CD14-positive monocyte (primary cell): ENCODE measurements at regions not wholly inside any gene's neighbourhood (a gene's known extent, or its start where the extent isn't known, plus 50 kb on each side); places are given as distances from the start of the nearest gene placed in this dataset.

Experiments
- DNase-seq, 3 donors: peaks; one replicate each; pipeline ENCODE4 v3.0.0-alpha.2; 2011 to 2022
- H2AFZ ChIP-seq: 2 replicates; pipeline ENCODE4 v1.6.0; 2012; ENCODE audit warnings: mild to moderate bottlenecking, low read depth, low read length, inconsistent platforms; ENCODE audit not compliant: insufficient read depth, poor library complexity, severe bottlenecking
- H3K27ac ChIP-seq, 2 donors: 1 replicate in 1 of 2; 2 replicates in 1 of 2; pipeline ENCODE4 v1.5.1; 2012 to 2013; ENCODE audit warnings: low read length in 2 of 2, control low read depth in 1 of 2, inconsistent platforms in 1 of 2, low read depth in 1 of 2, mild to moderate bottlenecking in 1 of 2
- H3K27me3 ChIP-seq, 2 donors: one replicate each; pipeline versions ENCODE4 v1.6.0 to v1.6.1; 2011 to 2013; ENCODE audit warnings: low read length in 2 of 2; ENCODE audit not compliant: control insufficient read depth in 2 of 2, insufficient read depth in 2 of 2
- H3K36me3 ChIP-seq, 2 donors: replicated peaks in 1 of 2; 1 replicate in 1 of 2; 2 replicates in 1 of 2; pipeline versions ENCODE4 v1.5.1 to v1.6.1; 2012 to 2013; ENCODE audit warnings: low read length in 2 of 2, control low read depth in 1 of 2, inconsistent platforms in 1 of 2, mild to moderate bottlenecking in 1 of 2; ENCODE audit not compliant: insufficient read depth in 2 of 2, control insufficient read depth in 1 of 2
- H3K4me1 ChIP-seq, 2 donors: 1 replicate in 1 of 2; 2 replicates in 1 of 2; pipeline versions ENCODE4 v1.5.1 to v1.6.1; 2012 to 2013; ENCODE audit warnings: low read length in 2 of 2, control low read depth in 1 of 2, inconsistent platforms in 1 of 2, mild to moderate bottlenecking in 1 of 2, moderate library complexity in 1 of 2; ENCODE audit not compliant: insufficient read depth in 2 of 2, control insufficient read depth in 1 of 2
- H3K4me2 ChIP-seq: replicated peaks from 2 replicates; pipeline ENCODE3; 2012; ENCODE audit warnings: low read length, moderate library complexity, mild to moderate bottlenecking; ENCODE audit not compliant: poor library complexity, severe bottlenecking; ENCODE audit errors: extremely low read depth
- H3K4me3 ChIP-seq, 3 experiments: fragments of 200-600 bp in 1 of 3; sonication (generic) in 1 of 3; replicated peaks in 1 of 3; 1 replicate in 2 of 3; 2 replicates in 1 of 3; pipeline ENCODE4 v1.5.1; 2011 to 2013; ENCODE audit warnings: low read length in 3 of 3, mild to moderate bottlenecking in 3 of 3, control low read depth in 2 of 3, low read depth in 2 of 3, inconsistent platforms in 1 of 3, moderate library complexity in 1 of 3
- H3K79me2 ChIP-seq: 2 replicates; pipeline ENCODE4 v1.6.0; 2012; ENCODE audit warnings: mild to moderate bottlenecking, control low read depth, inconsistent platforms, low read length, moderate library complexity; ENCODE audit not compliant: insufficient read depth
- H3K9ac ChIP-seq: 2 replicates; pipeline ENCODE4 v1.6.0; 2017; ENCODE audit warnings: low read length, mild to moderate bottlenecking; ENCODE audit not compliant: insufficient read depth, poor library complexity, severe bottlenecking
- H3K9me3 ChIP-seq, 2 donors: replicated peaks in 1 of 2; 1 replicate in 1 of 2; 2 replicates in 1 of 2; pipeline versions ENCODE4 v1.5.1 to v1.6.1; 2012 to 2013; ENCODE audit warnings: low read length in 2 of 2, control low read depth in 1 of 2; ENCODE audit not compliant: control insufficient read depth in 1 of 2, insufficient read depth in 1 of 2
- H4K20me1 ChIP-seq: 2 replicates; pipeline ENCODE4 v1.6.0; 2012; ENCODE audit warnings: mild to moderate bottlenecking, low read length, control low read depth, moderate library complexity; ENCODE audit not compliant: insufficient read depth
- H3K27ac Mint-ChIP-seq, 7 donors: one replicate each; pipeline ENCODE4 v1.8.0; 2020; ENCODE audit warnings: mild to moderate bottlenecking in 7 of 7, mixed read lengths in 7 of 7, moderate library complexity in 6 of 7, inconsistent platforms in 2 of 7
- H3K27me3 Mint-ChIP-seq, 3 donors: one replicate each; pipeline ENCODE4 v1.8.0; 2021 to 2022; ENCODE audit warnings: low read depth in 3 of 3, mild to moderate bottlenecking in 3 of 3, mixed read lengths in 3 of 3, moderate library complexity in 3 of 3, inconsistent platforms in 1 of 3
- H3K36me3 Mint-ChIP-seq, 2 donors: one replicate each; pipeline ENCODE4 v1.8.0; 2020; ENCODE audit warnings: mixed read lengths in 2 of 2, inconsistent platforms in 1 of 2, mild to moderate bottlenecking in 1 of 2
- H3K4me1 Mint-ChIP-seq: one replicate; pipeline ENCODE4 v1.8.0; 2020; ENCODE audit warnings: mild to moderate bottlenecking, mixed read lengths
- H3K4me3 Mint-ChIP-seq, 2 donors: one replicate each; pipeline ENCODE4 v1.8.0; 2020; ENCODE audit warnings: mild to moderate bottlenecking in 2 of 2, mixed read lengths in 2 of 2, moderate library complexity in 1 of 2
- H3K9me3 Mint-ChIP-seq, 7 donors: one replicate each; pipeline ENCODE4 v1.8.0; 2020 to 2022; ENCODE audit warnings: mixed read lengths in 7 of 7, mild to moderate bottlenecking in 6 of 7, moderate library complexity in 6 of 7, inconsistent platforms in 2 of 7
- CTCF ChIP-seq: fragments of 200-600 bp; IDR thresholded peaks from one replicate; pipeline ENCODE4 v1.8.0; 2022; ENCODE audit warnings: antibody characterized with exemption, mild to moderate bottlenecking
- WGBS: methylation state at CpG from one replicate; pipeline ENCODE4 v1.1.5; 2013; ENCODE audit warnings: missing lambda C conversion rate; ENCODE audit not compliant: insufficient coverage; 5-methylcytosine and 5-hydroxymethylcytosine counted together
- intact Hi-C, 2 donors: fragments of 100-400 bp; cut with micrococcal nuclease; formaldehyde crosslinking; loops; one replicate each; pipeline versions ENCODE4 v1.15.0 to v1.15.1; 2023

- Histone ChIP-seq H4K20me1 (no peaks in the 10 kb centered on the region), H2AFZ (no peak overlapping the region), H3K9me3 (peaks cover 0 to 9% of the 10 kb centered on the region in 2 donors), H3K4me2 (no peak overlapping the region), H3K27ac (no peak overlapping the region), H3K4me1 (no peaks in the 10 kb centered on the region), H3K36me3 (no peaks in the 10 kb centered on the region), H3K9ac (no peak overlapping the region), H3K27me3 (no peaks in the 10 kb centered on the region), H3K4me3 (no peak overlapping the region), H3K79me2 (no peaks in the 10 kb centered on the region)
- H3K4me1 Mint-ChIP-seq: no peaks in the 10 kb centered on the region
- TF ChIP-seq CTCF: no peak
- intact Hi-C loops: no loop called here
- WGBS: 33% methylated on average over 1 of the region's 2 CpGs
- no peak overlapping the region for H3K27ac Mint-ChIP-seq
- H3K36me3 Mint-ChIP-seq: no peaks in the 10 kb centered on the region
- no peak for DNase-seq
- H3K4me3 Mint-ChIP-seq: no peak overlapping the region
- H3K27me3 Mint-ChIP-seq: no peaks in the 10 kb centered on the region
- peaks cover 0 to 12% (median 3%) of the 10 kb centered on the region in 7 donors for H3K9me3 Mint-ChIP-seq
Observed at GRCh38 chr6:48826152-48826515, 636.9 kb downstream of the MMUT start.

- H3K4me1 ChIP-seq: no peaks in the 10 kb centered on the region
- H3K4me2 ChIP-seq: no peak overlapping the region
- H3K4me3 ChIP-seq: no peak overlapping the region
- no peak for DNase-seq
- no peak overlapping the region for H3K4me3 Mint-ChIP-seq
- no peak overlapping the region for H2AFZ ChIP-seq
- no peaks in the 10 kb centered on the region for H3K27me3 Mint-ChIP-seq
- no peaks in the 10 kb centered on the region for H3K79me2 ChIP-seq
- no peaks in the 10 kb centered on the region for H3K27me3 ChIP-seq
- TF ChIP-seq CTCF: no peak
- no peak overlapping the region for H3K9ac ChIP-seq
- no peak overlapping the region for H3K27ac Mint-ChIP-seq
- no peaks in the 10 kb centered on the region for H3K36me3 Mint-ChIP-seq
- no peaks in the 10 kb centered on the region for H4K20me1 ChIP-seq
- intact Hi-C loops: no loop called here
- H3K9me3 Mint-ChIP-seq: peaks cover 0 to 12% (median 3%) of the 10 kb centered on the region in 7 donors
- H3K36me3 ChIP-seq: no peaks in the 10 kb centered on the region
- no peak overlapping the region for H3K27ac ChIP-seq
- no peaks in the 10 kb centered on the region for H3K4me1 Mint-ChIP-seq
- no CpG with 5 or more reads among the region's 3 CpGs for whole genome bisulfite sequencing
- peaks cover 0 to 9% of the 10 kb centered on the region in 2 donors for H3K9me3 ChIP-seq
Observed at GRCh38 chr6:48825501-48826151, 637.4 kb downstream of the MMUT start.
